HL-60 (cell line): ENCODE measurements at regions not wholly inside any gene's neighbourhood (a gene's known extent, or its start where the extent isn't known, plus 50 kb on each side); places are given as distances from the start of the nearest gene placed in this dataset.

Experiments
- CTCF ChIP-seq: IDR thresholded peaks from one replicate; pipeline ENCODE4 v1.5.1; 2011; ENCODE audit warnings: low read length, control low read depth, inconsistent platforms; ENCODE audit not compliant: insufficient read depth
- GABPA ChIP-seq: IDR thresholded peaks from 2 replicates; pipeline ENCODE4 v1.6.1; 2012; ENCODE audit warnings: low read depth
- POLR2AphosphoS5 ChIP-seq: IDR thresholded peaks from 2 replicates; pipeline ENCODE4 v1.6.1; 2012; ENCODE audit warnings: low read depth

GRCh38 chr7:17516771-17517170, 218.3 kb downstream of the AHR start:
- TF ChIP-seq CTCF, result no peak
- TF ChIP-seq POLR2AphosphoS5, result no peak
- TF ChIP-seq GABPA, result no peak
